Left renal pelvis (tissue), 4 donors: ENCODE measurements at regions not wholly inside any gene's neighbourhood (a gene's known extent, or its start where the extent isn't known, plus 50 kb on each side); places are given as distances from the start of the nearest gene placed in this dataset.

ENCODE experiments used
- DNase-seq, 4 donors: peaks; one replicate each; pipeline ENCODE4 v3.0.0-alpha.2; 2013; ENCODE audit warnings: low read depth in 4 of 4, low spot score in 3 of 4

- no peak for DNase-seq
These were observed 503.4 kb upstream of the CBLB start for GRCh38 chr3:106371971-106372805.

- DNase-seq: no peak
These were observed 504.0 kb upstream of the CBLB start for GRCh38 chr3:106372806-106373190.

- no peak for DNase-seq
These were observed 507.3 kb upstream of the CBLB start for GRCh38 chr3:106376016-106376570.

- no peak for DNase-seq
These were observed 510.5 kb upstream of the CBLB start for GRCh38 chr3:106379251-106379750.

- no peak for DNase-seq
These were observed 511.4 kb upstream of the CBLB start for GRCh38 chr3:106380232-106380631.

GRCh38 chr3:106381286-106381938 is 512.6 kb upstream of the CBLB start:
- DNase-seq: no peak

GRCh38 chr3:106381939-106382335 is 513.1 kb upstream of the CBLB start:
- no peak for DNase-seq

- no peak for DNase-seq
These were observed 517.2 kb upstream of the CBLB start for GRCh38 chr3:106386050-106386449.

GRCh38 chr3:106392915-106393314 is 524.1 kb upstream of the CBLB start:
- no peak for DNase-seq

GRCh38 chr3:106397006-106397405 is 528.2 kb upstream of the CBLB start:
- DNase-seq: no peak

- no peak for DNase-seq
These were observed 530.2 kb upstream of the CBLB start for GRCh38 chr3:106398891-106399600.

GRCh38 chr3:106399761-106400160 is 530.9 kb upstream of the CBLB start:
- DNase-seq: no peak

GRCh38 chr3:106401666-106402490 is 533.1 kb upstream of the CBLB start:
- no peak for DNase-seq

GRCh38 chr3:106403371-106404145 is 534.7 kb upstream of the CBLB start:
- no peak for DNase-seq

- DNase-seq: no peak
These were observed 544.9 kb upstream of the CBLB start for GRCh38 chr3:106413683-106414082.

- no peak for DNase-seq
These were observed 551.8 kb upstream of the CBLB start for GRCh38 chr3:106420628-106421027.

GRCh38 chr3:106421426-106421825 is 552.6 kb upstream of the CBLB start:
- DNase-seq: no peak

GRCh38 chr3:106421909-106422308 is 553.1 kb upstream of the CBLB start:
- no peak for DNase-seq
